NB4 (cell line): ENCODE measurements at regions not wholly inside any gene's neighbourhood (a gene's known extent, or its start where the extent isn't known, plus 50 kb on each side); places are given as distances from the start of the nearest gene placed in this dataset.

Experiments used
- DNase-seq: peaks from one replicate; pipeline ENCODE4 v3.0.0; 2010; ENCODE audit warnings: low read depth
- H3K4me3 ChIP-seq: one replicate; pipeline ENCODE4 v1.5.1; 2011; ENCODE audit warnings: mild to moderate bottlenecking, low read depth, low read length, moderate library complexity
- MYC ChIP-seq: IDR thresholded peaks from 2 replicates; pipeline ENCODE4 v1.6.1; 2011; ENCODE audit warnings: low read depth, low read length
- POLR2A ChIP-seq: IDR thresholded peaks from 2 replicates; pipeline ENCODE4 v1.6.1; 2011; ENCODE audit warnings: mild to moderate bottlenecking; ENCODE audit not compliant: insufficient read length; ENCODE audit errors: extremely low read depth
- TF ChIP-seq, protein P1 (sequence below): IDR thresholded peaks from 2 replicates; pipeline ENCODE4 v1.6.1; 2011; ENCODE audit warnings: low read depth, low read length
- TF ChIP-seq, protein P2 (sequence below): IDR thresholded peaks from one replicate; pipeline ENCODE4 v1.5.1; 2012; ENCODE audit warnings: low read depth, low read length

- DNase-seq = no peak
- H3K4me3 ChIP-seq = no peak overlapping the region
- no peak for TF ChIP-seq POLR2A
- no peak for TF ChIP-seq MYC
- TF ChIP-seq, protein P1, sequence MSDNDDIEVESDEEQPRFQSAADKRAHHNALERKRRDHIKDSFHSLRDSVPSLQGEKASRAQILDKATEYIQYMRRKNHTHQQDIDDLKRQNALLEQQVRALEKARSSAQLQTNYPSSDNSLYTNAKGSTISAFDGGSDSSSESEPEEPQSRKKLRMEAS = no peak
- TF ChIP-seq, protein P2, sequence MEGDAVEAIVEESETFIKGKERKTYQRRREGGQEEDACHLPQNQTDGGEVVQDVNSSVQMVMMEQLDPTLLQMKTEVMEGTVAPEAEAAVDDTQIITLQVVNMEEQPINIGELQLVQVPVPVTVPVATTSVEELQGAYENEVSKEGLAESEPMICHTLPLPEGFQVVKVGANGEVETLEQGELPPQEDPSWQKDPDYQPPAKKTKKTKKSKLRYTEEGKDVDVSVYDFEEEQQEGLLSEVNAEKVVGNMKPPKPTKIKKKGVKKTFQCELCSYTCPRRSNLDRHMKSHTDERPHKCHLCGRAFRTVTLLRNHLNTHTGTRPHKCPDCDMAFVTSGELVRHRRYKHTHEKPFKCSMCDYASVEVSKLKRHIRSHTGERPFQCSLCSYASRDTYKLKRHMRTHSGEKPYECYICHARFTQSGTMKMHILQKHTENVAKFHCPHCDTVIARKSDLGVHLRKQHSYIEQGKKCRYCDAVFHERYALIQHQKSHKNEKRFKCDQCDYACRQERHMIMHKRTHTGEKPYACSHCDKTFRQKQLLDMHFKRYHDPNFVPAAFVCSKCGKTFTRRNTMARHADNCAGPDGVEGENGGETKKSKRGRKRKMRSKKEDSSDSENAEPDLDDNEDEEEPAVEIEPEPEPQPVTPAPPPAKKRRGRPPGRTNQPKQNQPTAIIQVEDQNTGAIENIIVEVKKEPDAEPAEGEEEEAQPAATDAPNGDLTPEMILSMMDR = no peak
Observed at GRCh38 chr17:71335212-71335611, 785.6 kb upstream of the SOX9 start.

DNA sequence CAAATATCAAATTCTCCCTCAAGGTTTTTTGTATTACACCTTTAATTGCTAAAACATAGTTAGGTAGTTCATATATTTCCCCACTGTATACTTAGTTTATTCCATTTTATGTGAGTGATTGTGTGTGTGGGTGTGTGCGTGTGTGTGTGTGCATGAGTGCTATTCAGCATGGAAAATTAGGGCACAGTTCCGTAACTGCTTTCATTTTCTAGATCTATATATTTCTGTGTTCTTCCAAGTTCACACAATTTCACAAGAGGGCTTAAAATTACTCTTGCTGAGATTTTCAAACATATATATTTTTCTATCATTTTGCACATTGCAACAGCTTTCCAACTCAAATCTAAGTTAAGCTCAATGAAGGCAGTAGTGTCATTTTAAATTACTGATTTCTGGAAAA is 782.9 kb upstream of the SOX9 start:
- TF ChIP-seq MYC (no peak), POLR2A (no peak)
- TF ChIP-seq, protein P2 = no peak
- TF ChIP-seq, protein P1 = no peak
- DNase-seq = no peak
- H3K4me3 ChIP-seq = no peak overlapping the region

DNA sequence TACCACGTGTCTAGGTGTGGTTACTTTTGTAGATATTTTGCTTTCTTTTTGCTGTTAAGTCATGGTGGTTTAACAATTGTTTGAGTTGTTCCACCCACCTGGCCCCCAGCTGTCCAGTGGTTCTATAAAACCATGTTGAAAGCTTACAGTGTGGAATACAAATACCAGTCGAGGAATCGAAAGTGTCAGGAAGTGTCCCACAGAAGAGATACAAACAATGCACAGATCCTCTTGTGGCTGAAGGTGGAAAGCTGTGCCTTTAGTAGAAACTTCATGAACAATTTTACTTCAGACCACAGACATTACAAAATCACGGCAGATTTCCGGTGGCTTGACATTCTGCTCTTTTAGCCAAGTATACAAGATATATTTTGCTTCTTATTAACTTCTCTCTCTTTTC is 782.4 kb upstream of the SOX9 start:
- no peak for TF ChIP-seq POLR2A
- TF ChIP-seq, protein P2 = no peak
- TF ChIP-seq, protein P1 = no peak
- TF ChIP-seq MYC = no peak
- peak; percentile 16 for DNase-seq
- no peak overlapping the region for H3K4me3 ChIP-seq

- TF ChIP-seq, protein P2 = no peak
- TF ChIP-seq MYC (no peak), POLR2A (no peak)
- TF ChIP-seq, protein P1 = no peak
- no peak overlapping the region for H3K4me3 ChIP-seq
- DNase-seq = no peak
Observed at GRCh38 chr17:71339206-71339605, 781.6 kb upstream of the SOX9 start.

DNA sequence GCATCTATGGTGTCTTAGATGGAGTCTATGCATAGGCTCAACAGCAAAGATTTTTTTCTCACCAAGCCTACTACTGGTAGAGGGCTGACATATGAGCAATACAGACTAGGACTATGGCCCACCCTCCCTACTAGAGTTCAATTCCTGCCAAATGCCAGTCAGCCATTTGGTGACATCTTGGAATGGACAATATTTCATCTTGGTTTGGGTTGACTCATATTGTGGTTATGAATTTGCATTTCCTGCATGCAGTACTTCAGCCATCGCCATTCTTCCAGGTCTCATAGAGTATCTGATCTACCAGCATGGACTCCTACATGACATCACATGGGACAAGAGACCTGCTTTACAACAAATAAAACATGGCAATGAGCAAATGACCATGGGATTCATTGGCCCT is 778.1 kb upstream of the SOX9 start:
- no peak for DNase-seq
- TF ChIP-seq, protein P2 = no peak
- TF ChIP-seq POLR2A (no peak), MYC (no peak)
- TF ChIP-seq, protein P1 = no peak
- no peak overlapping the region for H3K4me3 ChIP-seq

GRCh38 chr17:71349908-71350600 is 770.8 kb upstream of the SOX9 start:
- no peak for DNase-seq
- H3K4me3 ChIP-seq = no peak overlapping the region
- TF ChIP-seq, protein P2 = no peak
- no peak for TF ChIP-seq MYC
- TF ChIP-seq, protein P1 = no peak
- TF ChIP-seq POLR2A = no peak
